Astrocyte of the cerebellum (primary cell): ENCODE measurements at regions not wholly inside any gene's neighbourhood (a gene's known extent, or its start where the extent isn't known, plus 50 kb on each side); places are given as distances from the start of the nearest gene placed in this dataset.

Experiments
- DNase-seq: peaks from one replicate; pipeline ENCODE4 v3.0.0-alpha.2; 2011; ENCODE audit warnings: low read depth
- H3K4me3 ChIP-seq: 2 replicates; pipeline ENCODE4 v1.5.1; 2011; ENCODE audit warnings: mild to moderate bottlenecking, low read depth, low read length, moderate library complexity
- CTCF ChIP-seq: IDR thresholded peaks from 2 replicates; pipeline ENCODE4 v1.5.1; 2012; ENCODE audit warnings: low read length, low read depth, moderate library complexity, mild to moderate bottlenecking; ENCODE audit errors: missing control alignments
- in situ Hi-C: cut with HindIII; loops from 2 replicates; pipeline ENCODE4 v1.10.0; 2017; ENCODE audit warnings: low sequenced_read_pairs

GRCh38 chr2:171235262-171235881, 74.7 kb upstream of the TLK1 start:
- in situ Hi-C loops: no loop called here
- H3K4me3 ChIP-seq: no peak overlapping the region
- TF ChIP-seq CTCF: no peak
- no peak for DNase-seq

GRCh38 chr2:171230176-171230575, 69.5 kb upstream of the TLK1 start:
- in situ Hi-C loops: no loop called here
- no peak overlapping the region for H3K4me3 ChIP-seq
- DNase-seq: no peak
- TF ChIP-seq CTCF: no peak

- in situ Hi-C loops: no loop called here
- no peak for DNase-seq
These were observed 68.1 kb upstream of the TLK1 start for GRCh38 chr2:171228826-171229225.

GRCh38 chr2:171227066-171227782, 66.5 kb upstream of the TLK1 start:
- H3K4me3 ChIP-seq: no peak overlapping the region
- DNase-seq: no peak
- no peak for TF ChIP-seq CTCF
- in situ Hi-C loops: no loop called here

More at GRCh38 chr2:171228826-171229225, 68.1 kb upstream of the TLK1 start:
- no peak overlapping the region for H3K4me3 ChIP-seq
- no peak for TF ChIP-seq CTCF

GRCh38 chr2:171226461-171226860, 65.8 kb upstream of the TLK1 start:
- no peak overlapping the region for H3K4me3 ChIP-seq
- in situ Hi-C loops: no loop called here
- DNase-seq: no peak
- TF ChIP-seq CTCF: no peak

GRCh38 chr2:171225989-171226388, 65.3 kb upstream of the TLK1 start:
- no peak overlapping the region for H3K4me3 ChIP-seq
- no peak for TF ChIP-seq CTCF
- in situ Hi-C loops: no loop called here
- no peak for DNase-seq
